Activated naive CD8-positive, alpha-beta T cell treated with anti-CD3 and anti-CD28 coated beads, Interleukin-2, amount 10 ng/mL, durations not matched to agents 7 days and 5 days (primary cell): ENCODE measurements at regions not wholly inside any gene's neighbourhood (a gene's known extent, or its start where the extent isn't known, plus 50 kb on each side); places are given as distances from the start of the nearest gene placed in this dataset.

Source experiments
- ATAC-seq: fragments of 150-1000 bp; cut with Tn5 transposase; one replicate; pipeline ENCODE4 v1.10.0; 2021; ENCODE audit warnings: low read depth, moderate library complexity
- POLR2A ChIA-PET: fragments of 350-600 bp; sonication (Branson Sonifier 250); formaldehyde crosslinking; loops from one replicate; lab custom pipeline; 2021; ENCODE audit warnings: antibody characterized with exemption; lab: Charles Lee
- DNase-seq: peaks from one replicate; pipeline ENCODE4 v3.0.0; 2021
- H3K27ac Mint-ChIP-seq: one replicate; pipeline ENCODE4 v1.8.0; 2022; ENCODE audit warnings: mild to moderate bottlenecking, mixed read lengths
- H3K27me3 Mint-ChIP-seq: one replicate; pipeline ENCODE4 v1.8.0; 2022; ENCODE audit warnings: mild to moderate bottlenecking, moderate library complexity, mixed read lengths
- H3K36me3 Mint-ChIP-seq: one replicate; pipeline ENCODE4 v1.8.0; 2021; ENCODE audit warnings: mild to moderate bottlenecking, mixed read lengths
- H3K4me1 Mint-ChIP-seq: one replicate; pipeline ENCODE4 v1.8.0; 2021; ENCODE audit warnings: mixed read lengths
- H3K4me3 Mint-ChIP-seq: one replicate; pipeline ENCODE4 v1.8.0; 2022; ENCODE audit warnings: mild to moderate bottlenecking, moderate library complexity, mixed read lengths
- H3K9me3 Mint-ChIP-seq: one replicate; pipeline ENCODE4 v1.8.0; 2021; ENCODE audit warnings: mixed read lengths

DNA sequence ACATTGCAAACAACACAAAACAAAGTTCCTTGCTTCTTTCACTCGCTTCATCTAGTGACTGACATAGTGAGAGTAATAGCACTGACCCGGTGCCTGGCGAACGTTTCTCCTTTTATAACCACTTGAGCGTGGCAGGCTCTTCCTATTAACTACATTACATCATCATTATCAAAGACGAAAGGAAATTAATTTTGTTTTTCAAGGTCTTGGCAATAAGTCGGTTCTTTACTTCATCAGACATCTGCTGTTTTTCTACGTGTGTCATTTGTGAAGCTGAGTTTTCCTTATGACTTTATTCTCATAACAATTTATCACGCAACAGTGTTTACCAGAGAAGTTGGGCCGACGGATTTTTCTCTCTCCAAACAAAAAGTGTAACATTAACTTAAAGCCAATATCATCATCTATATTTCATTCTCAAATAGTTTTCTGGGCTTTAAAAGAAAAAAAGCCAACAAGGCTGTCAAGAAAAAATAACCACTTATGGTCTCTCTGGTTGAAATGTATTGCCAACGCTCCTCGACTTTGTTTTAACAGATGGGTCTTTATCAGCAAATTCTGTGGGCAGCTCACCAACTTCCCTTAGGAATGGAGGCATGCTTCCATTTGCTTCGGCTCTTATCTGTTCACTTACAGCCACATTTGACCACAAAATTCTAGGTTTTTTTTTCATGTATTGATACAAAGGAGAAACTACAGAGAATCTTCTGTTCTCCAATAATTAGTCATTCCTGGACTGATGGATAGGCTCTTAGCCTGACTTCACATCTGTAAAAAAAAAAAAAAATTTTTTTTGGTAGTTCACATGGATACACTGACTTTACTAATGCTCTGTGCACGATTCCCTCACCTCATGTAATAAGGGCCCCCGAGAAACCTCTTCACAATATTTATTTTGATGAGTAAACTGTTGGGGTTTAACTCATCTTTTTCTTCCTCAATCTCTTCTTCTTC lies 97.1 kb upstream of the CDKN3 start:
- Mint-ChIP-seq H3K27me3 (peaks cover 31% of the 10 kb centered on the region), H3K27ac (no peak overlapping the region)

GRCh38 chr14:54300881-54301280 lies 95.9 kb upstream of the CDKN3 start:
- POLR2A ChIA-PET: no interaction called here
- Mint-ChIP-seq H3K4me3 (no peak overlapping the region), H3K27me3 (peaks cover 31% of the 10 kb centered on the region), H3K9me3 (no peaks in the 10 kb centered on the region), H3K4me1 (no peaks in the 10 kb centered on the region), H3K27ac (no peak overlapping the region), H3K36me3 (no peaks in the 10 kb centered on the region)
- ATAC-seq: no peak
- DNase-seq: no peak

More for the DNA sequence above, 97.1 kb upstream of the CDKN3 start:
- POLR2A ChIA-PET: no interaction called here
- H3K4me3 Mint-ChIP-seq: no peak overlapping the region
- H3K4me1 Mint-ChIP-seq: no peaks in the 10 kb centered on the region
- ATAC-seq (no peak), DNase-seq (no peak)
- no peaks in the 10 kb centered on the region for H3K36me3 Mint-ChIP-seq
- peaks cover 1% of the 10 kb centered on the region for H3K9me3 Mint-ChIP-seq

GRCh38 chr14:54301359-54301758 lies 95.4 kb upstream of the CDKN3 start:
- Mint-ChIP-seq H3K9me3 (no peaks in the 10 kb centered on the region), H3K36me3 (no peaks in the 10 kb centered on the region), H3K27me3 (peaks cover 30% of the 10 kb centered on the region), H3K4me3 (no peak overlapping the region), H3K27ac (no peak overlapping the region), H3K4me1 (no peaks in the 10 kb centered on the region)
- POLR2A ChIA-PET: no interaction called here
- no peak for ATAC-seq
- DNase-seq: no peak

- H3K9me3 Mint-ChIP-seq: no peaks in the 10 kb centered on the region
- H3K27me3 Mint-ChIP-seq: peaks cover 12% of the 10 kb centered on the region
- no peak overlapping the region for H3K4me3 Mint-ChIP-seq
- POLR2A ChIA-PET: no interaction called here
- no peaks in the 10 kb centered on the region for H3K36me3 Mint-ChIP-seq
- ATAC-seq (no peak), DNase-seq (no peak)
- H3K4me1 Mint-ChIP-seq: no peaks in the 10 kb centered on the region
- H3K27ac Mint-ChIP-seq: no peak overlapping the region
These were observed 90.0 kb upstream of the CDKN3 start for GRCh38 chr14:54306806-54307205.

- H3K27ac Mint-ChIP-seq: no peak overlapping the region
- no peak overlapping the region for H3K4me3 Mint-ChIP-seq
- POLR2A ChIA-PET: no interaction called here
- H3K4me1 Mint-ChIP-seq: no peaks in the 10 kb centered on the region
- no peak for ATAC-seq
- H3K27me3 Mint-ChIP-seq: peaks cover 11% of the 10 kb centered on the region
- H3K9me3 Mint-ChIP-seq: no peaks in the 10 kb centered on the region
- no peak for DNase-seq
- H3K36me3 Mint-ChIP-seq: no peaks in the 10 kb centered on the region
These were observed 87.2 kb upstream of the CDKN3 start for GRCh38 chr14:54309615-54310014.

GRCh38 chr14:54310151-54310850 lies 86.5 kb upstream of the CDKN3 start:
- Mint-ChIP-seq H3K4me3 (no peak overlapping the region), H3K9me3 (no peaks in the 10 kb centered on the region), H3K27me3 (peaks cover 9% of the 10 kb centered on the region), H3K36me3 (no peaks in the 10 kb centered on the region), H3K27ac (no peak overlapping the region), H3K4me1 (no peaks in the 10 kb centered on the region)
- DNase-seq (no peak), ATAC-seq (no peak)
- POLR2A ChIA-PET: no interaction called here

DNA sequence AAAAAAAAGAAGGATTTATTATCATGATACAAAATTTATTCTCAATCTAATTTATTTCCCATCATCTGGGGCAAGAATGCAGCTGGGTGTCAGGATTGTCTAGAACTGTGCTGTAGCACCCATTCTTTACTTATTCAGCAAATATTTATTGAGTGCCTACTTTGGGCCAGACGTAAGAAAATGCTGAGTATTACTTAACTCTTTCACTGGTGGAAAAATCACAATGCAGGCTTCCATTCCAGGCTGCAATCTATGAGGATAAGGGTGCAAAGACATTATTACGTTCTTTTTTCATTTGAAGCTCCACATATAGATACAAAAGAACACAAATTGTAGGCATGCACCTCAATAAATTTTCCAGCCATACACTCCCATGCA lies 86.0 kb upstream of the CDKN3 start:
- H3K4me3 Mint-ChIP-seq: no peak overlapping the region
- POLR2A ChIA-PET: no interaction called here
- no peaks in the 10 kb centered on the region for H3K36me3 Mint-ChIP-seq
- ATAC-seq (no peak), DNase-seq (no peak)
- H3K27ac Mint-ChIP-seq: no peak overlapping the region
- H3K27me3 Mint-ChIP-seq: peaks cover 11% of the 10 kb centered on the region
- H3K4me1 Mint-ChIP-seq: no peaks in the 10 kb centered on the region
- H3K9me3 Mint-ChIP-seq: no peaks in the 10 kb centered on the region

DNA sequence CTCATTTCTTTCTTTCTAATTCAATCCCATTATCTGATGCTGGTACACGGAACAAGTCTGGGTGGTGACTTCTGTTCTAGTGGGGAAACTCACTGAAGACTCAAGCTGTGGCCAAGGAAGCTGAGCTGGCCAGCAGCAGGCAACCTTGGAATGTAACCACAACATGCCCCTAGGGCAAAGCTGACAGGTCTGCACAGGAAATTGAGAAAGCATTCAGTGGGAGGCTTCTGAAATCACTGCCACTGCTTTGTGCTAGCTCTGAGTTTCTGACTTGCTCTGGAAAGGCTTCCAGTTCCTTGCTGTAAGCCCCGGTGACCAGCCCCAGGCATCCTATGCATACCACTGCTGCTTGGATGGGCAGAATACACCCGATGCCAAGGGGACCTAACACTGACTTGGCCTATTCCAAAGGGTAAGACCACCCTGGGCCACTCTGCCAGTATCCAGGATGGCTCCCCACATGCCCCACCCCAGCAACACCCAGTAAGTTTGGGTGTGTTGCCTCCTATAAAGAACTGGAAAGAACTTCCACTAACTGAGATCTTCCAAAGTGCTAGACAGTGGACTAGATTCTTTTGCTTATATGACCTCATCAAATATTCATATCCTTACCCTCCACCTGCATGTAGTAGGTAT lies 84.5 kb upstream of the CDKN3 start:
- no peak for ATAC-seq
- Mint-ChIP-seq H3K4me3 (no peak overlapping the region), H3K27ac (no peak overlapping the region), H3K27me3 (peaks cover 11% of the 10 kb centered on the region), H3K9me3 (no peaks in the 10 kb centered on the region), H3K4me1 (no peaks in the 10 kb centered on the region), H3K36me3 (no peaks in the 10 kb centered on the region)
- DNase-seq: no peak
- POLR2A ChIA-PET: no interaction called here

DNA sequence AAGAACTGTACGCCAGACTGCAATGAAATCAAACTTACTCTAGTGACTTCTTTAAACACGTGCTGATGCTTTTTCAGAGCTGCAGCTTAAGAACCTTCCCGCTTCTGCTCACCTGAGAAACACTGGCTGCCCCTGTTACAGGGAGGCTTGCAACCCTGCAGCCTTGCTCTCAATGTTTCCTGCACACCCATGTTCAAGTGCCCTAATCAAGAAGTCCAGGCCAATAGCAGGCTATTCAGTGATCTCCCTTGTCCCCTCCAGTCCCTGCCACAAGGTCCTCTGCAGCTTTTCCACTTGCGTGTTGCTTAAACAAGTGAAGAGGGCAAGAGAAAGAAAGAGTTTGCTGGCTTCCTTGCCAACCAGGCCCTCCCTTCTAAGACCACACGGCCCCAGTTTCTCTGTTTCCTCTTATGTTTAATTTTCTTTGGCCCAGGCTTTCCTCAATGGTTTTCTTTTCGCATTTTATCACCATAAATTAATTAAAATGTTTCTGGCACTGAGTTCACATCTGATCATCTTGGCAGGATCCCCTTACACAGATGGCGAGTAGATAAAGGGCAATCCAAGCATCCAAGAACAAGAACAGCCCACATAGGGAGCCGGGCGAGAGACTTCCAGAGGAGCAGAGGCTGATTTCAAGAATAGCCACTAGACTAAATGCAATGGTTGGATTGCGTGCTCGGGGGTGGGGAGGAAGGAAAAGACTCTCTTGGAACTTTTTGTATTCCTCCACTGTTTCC lies 82.3 kb upstream of the CDKN3 start:
- H3K27me3 Mint-ChIP-seq: peaks cover 11% of the 10 kb centered on the region
- ATAC-seq (no peak), DNase-seq (no peak)
- no peaks in the 10 kb centered on the region for H3K4me1 Mint-ChIP-seq
- no peak overlapping the region for H3K27ac Mint-ChIP-seq
- no peak overlapping the region for H3K4me3 Mint-ChIP-seq
- H3K9me3 Mint-ChIP-seq: no peaks in the 10 kb centered on the region
- no peaks in the 10 kb centered on the region for H3K36me3 Mint-ChIP-seq
- POLR2A ChIA-PET: no interaction called here

DNA sequence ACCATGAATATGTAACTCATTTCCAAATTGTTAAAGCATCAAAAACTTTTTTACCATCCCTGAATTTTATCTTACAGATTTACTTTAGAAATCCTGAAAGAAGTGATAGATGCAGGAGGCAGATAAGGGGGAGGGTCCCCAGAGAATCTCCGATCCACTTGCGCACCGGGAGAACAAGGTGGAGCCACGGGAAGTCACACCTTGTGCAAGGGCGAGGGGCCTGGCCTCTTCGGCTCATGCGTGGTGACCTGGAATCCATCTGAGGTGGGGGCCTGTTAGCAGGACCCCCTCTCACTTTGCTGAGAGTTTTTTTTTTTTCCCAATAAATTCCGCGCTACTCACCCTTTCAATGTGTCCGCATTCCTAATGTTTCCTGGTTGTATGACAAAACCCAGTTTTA lies 80.2 kb upstream of the CDKN3 start:
- H3K9me3 Mint-ChIP-seq: no peaks in the 10 kb centered on the region
- no peaks in the 10 kb centered on the region for H3K36me3 Mint-ChIP-seq
- H3K27me3 Mint-ChIP-seq: peaks cover 6% of the 10 kb centered on the region

GRCh38 chr14:54317391-54317790 lies 79.4 kb upstream of the CDKN3 start:
- POLR2A ChIA-PET: no interaction called here
- Mint-ChIP-seq H3K4me3 (no peak overlapping the region), H3K4me1 (no peaks in the 10 kb centered on the region), H3K27ac (no peak overlapping the region), H3K36me3 (no peaks in the 10 kb centered on the region), H3K9me3 (no peaks in the 10 kb centered on the region), H3K27me3 (peaks cover 7% of the 10 kb centered on the region)
- DNase-seq (no peak), ATAC-seq (no peak)

More for the DNA sequence above, 80.2 kb upstream of the CDKN3 start:
- DNase-seq (no peak), ATAC-seq (no peak)
- Mint-ChIP-seq H3K27ac (no peak overlapping the region), H3K4me1 (no peaks in the 10 kb centered on the region), H3K4me3 (no peak overlapping the region)
- POLR2A ChIA-PET: no interaction called here

DNA sequence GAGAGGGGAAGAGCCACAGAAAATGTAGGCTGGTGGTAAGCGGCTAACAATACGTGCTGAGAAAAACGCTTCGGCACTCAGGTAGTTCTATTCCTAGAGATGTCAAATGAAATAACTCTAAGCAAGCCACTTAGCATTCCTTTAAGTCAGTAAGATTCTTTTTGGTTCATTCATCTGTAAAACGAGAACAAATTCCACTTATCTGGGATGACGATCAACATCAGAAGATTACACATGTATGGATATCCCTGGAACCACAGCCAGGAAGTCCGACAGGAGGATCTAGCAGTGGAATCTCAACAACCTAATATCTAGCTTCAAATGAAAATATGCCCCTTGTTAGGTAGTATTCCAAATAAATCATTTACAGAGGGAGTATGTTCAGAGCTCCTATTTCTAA lies 74.6 kb upstream of the CDKN3 start:
- Mint-ChIP-seq H3K36me3 (no peaks in the 10 kb centered on the region), H3K4me1 (no peaks in the 10 kb centered on the region), H3K4me3 (no peak overlapping the region), H3K27ac (no peak overlapping the region), H3K9me3 (no peaks in the 10 kb centered on the region), H3K27me3 (peaks cover 2% of the 10 kb centered on the region)
- DNase-seq (no peak), ATAC-seq (no peak)
- POLR2A ChIA-PET: no interaction called here

- H3K9me3 Mint-ChIP-seq: no peaks in the 10 kb centered on the region
- no peaks in the 10 kb centered on the region for H3K4me1 Mint-ChIP-seq
- DNase-seq (no peak), ATAC-seq (no peak)
- H3K36me3 Mint-ChIP-seq: no peaks in the 10 kb centered on the region
- peaks cover 2% of the 10 kb centered on the region for H3K27me3 Mint-ChIP-seq
- H3K27ac Mint-ChIP-seq: no peak overlapping the region
- POLR2A ChIA-PET: no interaction called here
- H3K4me3 Mint-ChIP-seq: no peak overlapping the region
These were observed 74.0 kb upstream of the CDKN3 start for GRCh38 chr14:54322701-54323337.
